Mucosa of rectum (tissue), 2 donors: ENCODE measurements at regions not wholly inside any gene's neighbourhood (a gene's known extent, or its start where the extent isn't known, plus 50 kb on each side); places are given as distances from the start of the nearest gene placed in this dataset.

Experiments
- H3K27ac ChIP-seq, 2 donors: one replicate each; pipeline ENCODE4 v1.7.0; 2013; ENCODE audit warnings: inconsistent platforms in 2 of 2, low read depth in 2 of 2, low read length in 2 of 2
- H3K27me3 ChIP-seq, 2 donors: one replicate each; pipeline ENCODE4 v1.7.0; 2013; ENCODE audit warnings: low read length in 2 of 2; ENCODE audit not compliant: control insufficient read depth in 2 of 2, insufficient read depth in 2 of 2
- H3K36me3 ChIP-seq, 2 donors: one replicate each; pipeline ENCODE4 v1.7.0; 2013; ENCODE audit warnings: low read length in 2 of 2; ENCODE audit not compliant: control insufficient read depth in 2 of 2, insufficient read depth in 2 of 2
- H3K4me1 ChIP-seq, 2 donors: one replicate each; pipeline ENCODE4 v1.7.0; 2013; ENCODE audit warnings: low read length in 2 of 2, mild to moderate bottlenecking in 1 of 2; ENCODE audit not compliant: control insufficient read depth in 2 of 2, insufficient read depth in 2 of 2
- H3K4me3 ChIP-seq, 2 donors: one replicate each; pipeline ENCODE4 v1.7.0; 2013; ENCODE audit warnings: low read length in 2 of 2
- H3K9ac ChIP-seq, 2 donors: one replicate each; pipeline ENCODE4 v1.7.0; 2013; ENCODE audit warnings: low read length in 2 of 2, low read depth in 1 of 2, mild to moderate bottlenecking in 1 of 2
- H3K9me3 ChIP-seq, 2 donors: one replicate each; pipeline ENCODE4 v1.7.0; 2013; ENCODE audit warnings: low read length in 2 of 2; ENCODE audit not compliant: control insufficient read depth in 2 of 2
- donor health status: healthy.
- donor health status: Normal muscosa, but diverticular disease.

DNA sequence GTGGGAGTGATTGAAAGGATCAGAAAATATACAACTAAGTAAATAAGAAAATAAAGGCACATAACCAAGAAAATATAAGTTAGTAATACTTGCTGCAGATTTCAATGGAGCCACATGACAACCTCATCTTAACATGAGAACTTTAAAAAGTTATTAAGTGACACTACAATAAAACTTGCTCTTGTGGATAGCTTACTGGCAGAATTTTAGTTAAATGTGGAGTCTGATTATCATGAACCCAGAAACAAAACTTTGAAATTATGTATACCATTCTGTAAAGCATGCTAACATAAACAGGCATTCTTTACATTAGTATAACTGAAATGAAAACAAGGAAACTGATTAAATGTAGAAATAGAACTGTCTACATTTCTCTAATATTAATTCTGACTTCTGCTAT lies 220.9 kb downstream of the RFPL4B start:
- H3K27ac ChIP-seq = no peak overlapping the region
- H3K4me1 ChIP-seq = no peaks in the 10 kb centered on the region
- no peak overlapping the region for H3K9ac ChIP-seq
- H3K36me3 ChIP-seq = no peaks in the 10 kb centered on the region
- H3K4me3 ChIP-seq = no peak overlapping the region
- H3K9me3 ChIP-seq = no peaks in the 10 kb centered on the region
- H3K27me3 ChIP-seq = no peaks in the 10 kb centered on the region

DNA sequence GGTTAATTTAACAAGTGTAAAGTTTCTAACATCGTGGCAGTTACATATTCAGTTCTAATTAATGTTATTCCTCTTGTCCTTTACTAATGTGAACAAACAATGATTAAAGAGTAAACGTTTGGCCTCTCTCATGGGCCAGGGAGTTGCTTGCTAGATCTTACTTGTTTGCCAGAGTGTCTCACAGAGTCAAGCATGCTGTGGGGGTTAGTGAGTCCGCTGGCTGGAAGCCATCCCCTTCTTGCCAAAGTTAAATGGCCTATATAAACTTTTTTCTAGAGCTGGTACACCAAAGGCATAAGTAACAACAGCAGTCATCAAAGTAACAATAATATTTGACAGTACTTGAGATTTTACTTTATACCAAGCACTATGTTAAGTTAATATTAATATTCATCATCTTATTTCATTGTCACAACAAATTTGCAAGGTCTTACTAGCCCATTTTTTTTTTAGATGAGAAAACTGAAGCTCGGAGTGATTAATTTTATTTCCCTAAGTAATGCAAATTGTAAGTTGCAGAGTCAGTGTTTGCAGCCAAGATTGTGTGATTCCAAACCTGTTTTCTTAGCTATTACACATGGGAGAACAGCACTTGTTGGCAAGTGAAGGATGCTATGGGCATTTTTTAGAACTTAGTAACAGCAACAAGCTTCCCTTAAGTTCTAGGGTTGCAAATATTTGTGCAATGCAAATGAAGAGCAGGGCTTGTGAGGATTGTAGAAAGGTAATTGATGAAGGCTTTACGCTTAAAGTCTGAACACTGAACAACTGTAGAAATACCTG lies 224.5 kb downstream of the RFPL4B start:
- Histone ChIP-seq H3K27ac (no peak overlapping the region), H3K9ac (no peak overlapping the region), H3K4me3 (no peak overlapping the region), H3K36me3 (no peaks in the 10 kb centered on the region), H3K4me1 (no peaks in the 10 kb centered on the region), H3K27me3 (no peaks in the 10 kb centered on the region), H3K9me3 (no peaks in the 10 kb centered on the region)

DNA sequence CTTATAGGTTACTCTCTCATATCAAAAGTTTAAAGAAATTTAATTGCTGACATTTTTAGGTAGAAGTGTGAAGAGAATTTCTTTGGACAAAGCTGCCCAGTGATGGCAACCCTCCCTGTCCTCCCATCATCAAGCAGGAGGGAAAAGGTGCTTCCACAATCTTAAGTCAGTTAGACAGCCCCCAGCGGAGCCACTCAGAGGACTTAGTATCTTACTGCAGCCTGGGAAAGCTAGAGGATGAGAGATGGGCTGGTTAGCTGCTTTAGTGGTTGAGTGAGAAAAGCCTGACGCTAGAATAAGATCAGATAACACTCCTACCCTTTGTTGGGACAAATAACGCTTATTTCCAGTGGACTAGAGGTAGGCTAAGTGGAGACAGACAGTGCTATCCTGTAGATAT lies 227.1 kb downstream of the RFPL4B start:
- no peaks in the 10 kb centered on the region for H3K36me3 ChIP-seq
- no peaks in the 10 kb centered on the region for H3K4me1 ChIP-seq
- no peaks in the 10 kb centered on the region for H3K9me3 ChIP-seq
- no peak overlapping the region for H3K9ac ChIP-seq
- no peak overlapping the region for H3K4me3 ChIP-seq
- H3K27ac ChIP-seq = no peak overlapping the region
- H3K27me3 ChIP-seq = no peaks in the 10 kb centered on the region

DNA sequence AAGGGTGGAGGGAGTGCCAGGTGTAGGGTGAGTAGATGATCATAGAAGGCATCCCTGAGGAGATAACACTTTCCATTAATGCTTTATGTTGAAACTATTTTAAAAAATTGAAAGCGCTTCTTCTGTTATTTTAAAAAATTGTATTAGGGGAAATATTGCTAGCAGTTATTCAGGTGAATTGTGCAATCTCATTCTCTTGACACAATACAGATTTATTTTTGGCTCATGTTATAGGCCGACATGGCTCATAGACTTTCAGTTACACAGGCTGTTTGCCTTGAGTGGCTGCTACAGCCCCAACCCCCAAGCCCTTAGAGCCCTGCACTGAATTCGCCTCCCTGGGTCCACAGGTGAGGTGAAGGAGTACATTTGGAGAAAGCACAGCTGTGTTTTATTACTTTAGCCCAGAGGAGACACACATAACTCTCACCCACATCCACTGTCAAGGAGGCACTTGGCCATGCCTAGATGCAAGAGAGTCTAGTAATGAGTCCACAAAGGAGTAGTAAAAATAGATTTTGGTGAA lies 228.2 kb downstream of the RFPL4B start:
- no peak overlapping the region for H3K27ac ChIP-seq
- H3K9me3 ChIP-seq = no peaks in the 10 kb centered on the region
- H3K4me1 ChIP-seq = no peaks in the 10 kb centered on the region
- no peak overlapping the region for H3K4me3 ChIP-seq
- no peaks in the 10 kb centered on the region for H3K27me3 ChIP-seq
- H3K36me3 ChIP-seq = no peaks in the 10 kb centered on the region
- H3K9ac ChIP-seq = no peak overlapping the region

DNA sequence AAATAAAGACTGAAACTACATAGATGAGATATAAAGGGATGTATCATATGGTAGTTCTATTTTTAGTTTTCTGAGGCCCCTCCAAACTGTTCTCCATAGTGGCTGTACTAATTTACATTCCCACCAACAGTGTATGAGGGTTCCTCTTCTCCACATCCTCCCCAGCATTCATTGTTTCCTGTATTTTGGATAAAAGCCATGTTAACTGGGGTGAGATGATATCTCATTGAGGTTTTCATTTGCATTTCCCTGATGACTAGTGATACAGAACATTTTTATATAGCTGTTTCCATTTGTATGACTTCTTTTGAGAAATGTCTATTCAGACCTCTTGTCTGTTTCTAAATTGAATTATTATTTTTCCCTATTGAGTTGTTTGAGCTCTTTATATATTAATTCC lies 229.3 kb downstream of the RFPL4B start:
- Histone ChIP-seq H3K27me3 (no peaks in the 10 kb centered on the region), H3K27ac (no peak overlapping the region), H3K9me3 (no peaks in the 10 kb centered on the region), H3K9ac (no peak overlapping the region), H3K4me3 (no peak overlapping the region), H3K36me3 (no peaks in the 10 kb centered on the region), H3K4me1 (no peaks in the 10 kb centered on the region)

DNA sequence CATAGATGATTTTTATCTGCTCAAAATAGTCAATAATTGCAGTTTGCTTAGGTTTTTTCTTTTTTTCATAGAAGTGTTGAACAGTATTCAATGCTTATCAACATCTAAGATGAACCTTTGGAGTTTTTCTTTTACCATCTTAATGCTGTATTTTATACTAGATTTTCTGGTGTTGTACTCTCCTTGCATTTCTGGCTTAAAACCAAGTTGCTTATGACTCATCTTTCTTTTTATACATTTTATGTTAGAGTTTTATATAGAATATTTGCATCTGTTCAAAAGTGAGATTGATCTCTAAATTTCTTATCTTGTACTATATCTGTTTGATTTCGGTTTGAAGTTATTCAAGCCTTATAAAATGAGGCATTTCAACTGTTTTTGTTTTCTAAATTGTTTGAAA lies 232.5 kb downstream of the RFPL4B start:
- Histone ChIP-seq H3K36me3 (no peaks in the 10 kb centered on the region), H3K27ac (no peak overlapping the region), H3K4me1 (no peaks in the 10 kb centered on the region), H3K4me3 (no peak overlapping the region), H3K9ac (no peak overlapping the region), H3K27me3 (no peaks in the 10 kb centered on the region), H3K9me3 (no peaks in the 10 kb centered on the region)

DNA sequence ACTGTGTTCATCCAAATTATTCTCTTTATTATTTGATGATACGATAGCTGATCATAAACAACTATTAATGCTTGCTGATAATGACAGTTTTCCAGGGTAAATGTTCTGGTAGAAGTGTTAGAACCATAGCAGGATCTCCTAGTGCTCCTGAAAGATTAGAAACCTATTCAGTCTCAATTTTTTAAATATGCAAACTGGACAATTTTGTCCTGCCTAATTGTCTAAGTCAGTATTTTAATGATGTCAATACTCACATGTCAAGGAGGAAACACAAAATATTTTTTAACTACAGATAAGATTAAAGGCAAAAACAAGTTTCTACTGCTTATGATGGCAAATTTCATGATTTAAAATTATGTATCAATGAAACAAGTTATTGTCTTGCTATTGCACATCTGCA lies 233.9 kb downstream of the RFPL4B start:
- H3K9me3 ChIP-seq = no peaks in the 10 kb centered on the region
- no peak overlapping the region for H3K27ac ChIP-seq
- H3K4me1 ChIP-seq = no peaks in the 10 kb centered on the region
- H3K9ac ChIP-seq = no peak overlapping the region
- no peak overlapping the region for H3K4me3 ChIP-seq
- H3K36me3 ChIP-seq = no peaks in the 10 kb centered on the region
- no peaks in the 10 kb centered on the region for H3K27me3 ChIP-seq

DNA sequence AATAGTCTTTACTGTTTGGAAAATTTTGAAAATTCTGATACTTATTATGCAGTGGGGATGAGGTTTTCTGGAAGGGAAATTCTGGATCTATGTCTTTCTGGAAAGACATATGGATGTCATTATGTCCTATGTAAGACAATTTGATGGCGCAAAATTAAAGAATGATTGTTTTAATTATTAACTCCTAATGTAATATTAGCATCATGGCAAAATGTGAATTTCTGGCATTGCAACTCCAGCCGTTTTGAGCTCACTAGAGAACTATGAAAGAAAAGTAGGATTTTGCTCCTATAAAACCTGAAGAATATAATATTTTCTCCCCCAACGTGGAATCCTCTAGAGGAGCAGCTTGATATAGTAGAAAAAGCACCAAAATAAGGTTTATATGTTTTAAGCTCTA lies 243.2 kb downstream of the RFPL4B start:
- H3K27me3 ChIP-seq = no peaks in the 10 kb centered on the region
- H3K36me3 ChIP-seq = no peaks in the 10 kb centered on the region
- no peak overlapping the region for H3K4me3 ChIP-seq
- H3K9ac ChIP-seq = no peak overlapping the region
- no peaks in the 10 kb centered on the region for H3K9me3 ChIP-seq
- no peak overlapping the region for H3K27ac ChIP-seq
- no peaks in the 10 kb centered on the region for H3K4me1 ChIP-seq

DNA sequence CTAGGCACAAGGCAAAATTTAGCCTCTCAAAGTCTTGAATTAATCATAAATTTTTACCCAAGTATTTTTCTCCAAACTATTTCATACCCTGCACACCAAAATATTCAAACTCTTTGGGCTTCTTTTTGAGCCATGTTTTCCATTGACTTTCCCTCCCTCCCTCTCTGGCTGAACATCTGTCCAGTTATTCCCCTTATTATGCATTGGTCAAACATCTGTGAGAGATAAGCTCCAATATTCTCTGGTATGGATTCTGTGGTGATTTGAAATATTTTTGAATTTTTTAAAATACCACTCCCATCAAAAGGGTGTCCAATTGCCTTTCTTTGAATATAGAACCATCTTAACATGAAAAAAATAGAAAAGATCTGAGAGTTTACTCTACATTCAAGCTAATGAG lies 244.2 kb downstream of the RFPL4B start:
- Histone ChIP-seq H3K36me3 (no peaks in the 10 kb centered on the region), H3K9ac (no peak overlapping the region), H3K9me3 (no peaks in the 10 kb centered on the region), H3K27me3 (no peaks in the 10 kb centered on the region), H3K4me3 (no peak overlapping the region), H3K4me1 (no peaks in the 10 kb centered on the region), H3K27ac (no peak overlapping the region)

DNA sequence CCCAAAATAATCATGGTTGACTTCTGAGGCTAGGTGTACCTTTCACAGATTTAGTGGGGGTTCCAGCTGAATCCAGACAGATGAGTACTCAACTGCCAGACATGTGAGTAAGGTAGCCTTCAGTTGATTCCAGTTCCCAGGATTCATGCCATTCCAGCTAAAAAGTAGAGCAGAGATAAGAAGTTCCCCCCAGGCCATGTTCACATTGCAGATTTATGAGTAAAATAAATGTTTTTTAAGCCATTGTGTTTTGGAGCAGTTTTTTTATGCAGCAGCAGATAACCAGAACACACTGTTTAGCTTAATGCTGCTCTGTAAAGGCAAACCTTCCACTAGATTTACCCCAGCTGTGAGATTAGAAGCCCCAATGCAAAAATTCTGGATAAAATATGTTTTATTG lies 245.0 kb downstream of the RFPL4B start:
- Histone ChIP-seq H3K36me3 (no peaks in the 10 kb centered on the region), H3K4me1 (no peaks in the 10 kb centered on the region), H3K4me3 (no peak overlapping the region), H3K9me3 (no peaks in the 10 kb centered on the region), H3K9ac (no peak overlapping the region), H3K27me3 (no peaks in the 10 kb centered on the region), H3K27ac (no peak overlapping the region)
